ENCODE measurements at regions not wholly inside any gene's neighbourhood (a gene's known extent, or its start where the extent isn't known, plus 50 kb on each side); places are given as distances from the start of the nearest gene placed in this dataset.

DNA sequence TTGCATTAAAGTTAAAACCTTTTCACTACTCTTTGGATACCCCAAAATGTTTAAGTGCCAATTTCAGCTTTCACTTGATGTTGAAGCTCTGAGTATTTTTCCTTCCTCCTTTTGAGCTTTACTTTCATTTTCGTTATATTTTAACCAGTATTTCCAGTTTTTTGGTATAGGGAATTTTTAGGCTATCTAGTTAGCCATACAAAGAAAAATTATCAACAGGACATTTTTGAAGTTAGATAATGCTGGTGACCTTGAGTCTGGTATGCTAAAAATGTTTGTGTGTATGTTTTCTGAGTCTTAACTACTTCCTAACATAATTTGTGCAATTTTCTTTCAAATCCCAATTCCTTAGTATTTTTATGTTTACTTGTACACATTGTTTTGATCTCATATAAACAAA lies 284.8 kb downstream of the OTOL1 start:
- Histone ChIP-seq H3K9ac (ENCODE audit: low read length) (no peak overlapping the region), H3K4me3 (replicated peaks in 1 of 2; ENCODE audit: low read depth in 1 of 2, low read length in 2 of 2) (no peak overlapping the region), H3K9me3 (ENCODE audit: control insufficient read depth in 1 of 2, insufficient read depth in 1 of 2, low read depth in 1 of 2, low read length in 2 of 2) (no peaks in the 10 kb centered on the region), H3K27me3 (ENCODE audit: insufficient read depth, low read length) (no peaks in the 10 kb centered on the region), H3K9me2 (ENCODE audit: insufficient read depth) (no peaks in the 10 kb centered on the region), H4K20me1 (ENCODE audit: insufficient read depth) (no peaks in the 10 kb centered on the region), H3K79me2 (ENCODE audit: insufficient read depth, low read length) (no peaks in the 10 kb centered on the region), H3K27ac (ENCODE audit: low read depth, low read length) (no peak overlapping the region), H3K4me1 (ENCODE audit: control insufficient read depth in 1 of 2, insufficient read depth in 2 of 2, low read length in 2 of 2) (no peaks in the 10 kb centered on the region), H3K36me3 (ENCODE audit: control insufficient read depth in 1 of 2, insufficient read depth in 2 of 2, low read length in 2 of 2) (no peaks in the 10 kb centered on the region), H3K4me2 (ENCODE audit: low read length) (no peak overlapping the region), H2AFZ (ENCODE audit: low read depth, low read length, poor library complexity, severe bottlenecking) (no peak overlapping the region)
- DNase-seq (ENCODE audit: low read depth, low spot score) (no peak), ATAC-seq (no peak)
- intact Hi-C loops (cut with micrococcal nuclease): no loop called here
- BruUV-seq (replicated peaks): no TSS peak
- TF ChIP-seq EZH2phosphoT487 (IDR thresholded peaks at IDR 0.05; ENCODE audit: borderline replicate concordance): no peak
- RAD21 ChIA-PET (ENCODE audit: low non-redundant PET in 1 of 2, low total read pairs in 2 of 2, uncharacterized antibody in 2 of 2, unreplicated experiment in 2 of 2): no interaction called here
- POLR2A ChIA-PET: no interaction called here
- CTCF ChIA-PET: no interaction called here

DNA sequence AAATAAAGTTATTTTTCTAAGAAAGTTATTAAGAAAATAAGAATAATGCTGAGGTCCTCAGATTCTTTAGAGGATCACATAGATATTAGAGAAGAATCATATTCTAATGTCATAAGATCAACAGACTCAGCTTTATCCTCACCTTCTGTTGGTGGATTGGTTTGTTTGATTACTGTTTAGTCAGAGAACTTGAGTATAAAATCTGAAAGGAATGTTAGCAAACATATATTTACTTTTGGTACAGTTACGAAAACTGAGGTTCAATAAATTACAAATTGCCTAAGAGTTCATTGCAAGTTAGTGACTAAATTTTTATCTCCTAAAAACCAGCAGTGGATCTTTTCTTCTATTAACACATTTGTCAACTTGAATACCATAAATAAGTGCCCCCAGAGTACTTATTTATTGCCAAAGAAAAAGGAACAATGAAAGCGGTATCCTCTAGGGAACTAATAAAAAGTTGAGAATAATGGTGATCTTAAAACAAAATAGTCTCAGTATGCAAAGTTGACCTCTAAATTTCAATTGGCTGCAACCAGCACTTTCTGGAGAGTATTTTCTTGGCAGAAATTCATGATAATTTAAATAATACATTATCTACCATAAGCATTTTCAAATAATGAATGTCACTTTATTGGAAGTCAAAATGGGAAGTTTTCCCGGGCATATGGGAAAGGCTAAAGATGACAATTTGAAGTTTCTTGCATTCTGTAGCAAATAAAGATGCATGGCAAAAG lies 296.8 kb downstream of the OTOL1 start:
- H3K79me2 ChIP-seq (ENCODE audit: insufficient read depth, low read length): no peaks in the 10 kb centered on the region
- no peak overlapping the region for H3K4me3 ChIP-seq (replicated peaks in 1 of 2; ENCODE audit: low read depth in 1 of 2, low read length in 2 of 2)
- intact Hi-C loops (cut with micrococcal nuclease): no loop called here
- H3K9me2 ChIP-seq (ENCODE audit: insufficient read depth): no peaks in the 10 kb centered on the region
- no peak overlapping the region for H3K9ac ChIP-seq (ENCODE audit: low read length)
- ChIA-PET RAD21 (ENCODE audit: low non-redundant PET in 1 of 2, low total read pairs in 2 of 2, uncharacterized antibody in 2 of 2, unreplicated experiment in 2 of 2) (no interaction called here), CTCF (no interaction called here), POLR2A (no interaction called here)
- ATAC-seq: no peak
- TF ChIP-seq ZFX (IDR thresholded peaks at IDR 0.05): no peak
- TF ChIP-seq, protein P1, sequence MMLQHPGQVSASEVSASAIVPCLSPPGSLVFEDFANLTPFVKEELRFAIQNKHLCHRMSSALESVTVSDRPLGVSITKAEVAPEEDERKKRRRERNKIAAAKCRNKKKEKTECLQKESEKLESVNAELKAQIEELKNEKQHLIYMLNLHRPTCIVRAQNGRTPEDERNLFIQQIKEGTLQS (IDR thresholded peaks at IDR 0.05): no peak
- TF ChIP-seq SP1 (IDR thresholded peaks at IDR 0.05; ENCODE audit: low read depth): no peak
- TF ChIP-seq POLR2AphosphoS5 (IDR thresholded peaks at IDR 0.05; ENCODE audit: low read depth, low read length): no peak
- no peak for TF ChIP-seq FOSL1 (IDR thresholded peaks at IDR 0.05; ENCODE audit: low read depth)
- TF ChIP-seq EGR1 (IDR thresholded peaks at IDR 0.05; ENCODE audit: low read depth): no peak
- no peak for TF ChIP-seq ELF1 (IDR thresholded peaks at IDR 0.05; ENCODE audit: borderline replicate concordance, low read depth)
- TF ChIP-seq, protein P2, sequence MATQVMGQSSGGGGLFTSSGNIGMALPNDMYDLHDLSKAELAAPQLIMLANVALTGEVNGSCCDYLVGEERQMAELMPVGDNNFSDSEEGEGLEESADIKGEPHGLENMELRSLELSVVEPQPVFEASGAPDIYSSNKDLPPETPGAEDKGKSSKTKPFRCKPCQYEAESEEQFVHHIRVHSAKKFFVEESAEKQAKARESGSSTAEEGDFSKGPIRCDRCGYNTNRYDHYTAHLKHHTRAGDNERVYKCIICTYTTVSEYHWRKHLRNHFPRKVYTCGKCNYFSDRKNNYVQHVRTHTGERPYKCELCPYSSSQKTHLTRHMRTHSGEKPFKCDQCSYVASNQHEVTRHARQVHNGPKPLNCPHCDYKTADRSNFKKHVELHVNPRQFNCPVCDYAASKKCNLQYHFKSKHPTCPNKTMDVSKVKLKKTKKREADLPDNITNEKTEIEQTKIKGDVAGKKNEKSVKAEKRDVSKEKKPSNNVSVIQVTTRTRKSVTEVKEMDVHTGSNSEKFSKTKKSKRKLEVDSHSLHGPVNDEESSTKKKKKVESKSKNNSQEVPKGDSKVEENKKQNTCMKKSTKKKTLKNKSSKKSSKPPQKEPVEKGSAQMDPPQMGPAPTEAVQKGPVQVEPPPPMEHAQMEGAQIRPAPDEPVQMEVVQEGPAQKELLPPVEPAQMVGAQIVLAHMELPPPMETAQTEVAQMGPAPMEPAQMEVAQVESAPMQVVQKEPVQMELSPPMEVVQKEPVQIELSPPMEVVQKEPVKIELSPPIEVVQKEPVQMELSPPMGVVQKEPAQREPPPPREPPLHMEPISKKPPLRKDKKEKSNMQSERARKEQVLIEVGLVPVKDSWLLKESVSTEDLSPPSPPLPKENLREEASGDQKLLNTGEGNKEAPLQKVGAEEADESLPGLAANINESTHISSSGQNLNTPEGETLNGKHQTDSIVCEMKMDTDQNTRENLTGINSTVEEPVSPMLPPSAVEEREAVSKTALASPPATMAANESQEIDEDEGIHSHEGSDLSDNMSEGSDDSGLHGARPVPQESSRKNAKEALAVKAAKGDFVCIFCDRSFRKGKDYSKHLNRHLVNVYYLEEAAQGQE (IDR thresholded peaks at IDR 0.05; ENCODE audit: low read depth): no peak
- no peak for TF ChIP-seq ZNF274 (IDR thresholded peaks at IDR 0.05; ENCODE audit: low read depth, low read length)
- TF ChIP-seq, protein P3, sequence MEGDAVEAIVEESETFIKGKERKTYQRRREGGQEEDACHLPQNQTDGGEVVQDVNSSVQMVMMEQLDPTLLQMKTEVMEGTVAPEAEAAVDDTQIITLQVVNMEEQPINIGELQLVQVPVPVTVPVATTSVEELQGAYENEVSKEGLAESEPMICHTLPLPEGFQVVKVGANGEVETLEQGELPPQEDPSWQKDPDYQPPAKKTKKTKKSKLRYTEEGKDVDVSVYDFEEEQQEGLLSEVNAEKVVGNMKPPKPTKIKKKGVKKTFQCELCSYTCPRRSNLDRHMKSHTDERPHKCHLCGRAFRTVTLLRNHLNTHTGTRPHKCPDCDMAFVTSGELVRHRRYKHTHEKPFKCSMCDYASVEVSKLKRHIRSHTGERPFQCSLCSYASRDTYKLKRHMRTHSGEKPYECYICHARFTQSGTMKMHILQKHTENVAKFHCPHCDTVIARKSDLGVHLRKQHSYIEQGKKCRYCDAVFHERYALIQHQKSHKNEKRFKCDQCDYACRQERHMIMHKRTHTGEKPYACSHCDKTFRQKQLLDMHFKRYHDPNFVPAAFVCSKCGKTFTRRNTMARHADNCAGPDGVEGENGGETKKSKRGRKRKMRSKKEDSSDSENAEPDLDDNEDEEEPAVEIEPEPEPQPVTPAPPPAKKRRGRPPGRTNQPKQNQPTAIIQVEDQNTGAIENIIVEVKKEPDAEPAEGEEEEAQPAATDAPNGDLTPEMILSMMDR (IDR thresholded peaks at IDR 0.05 in 2 of 3, conservative IDR thresholded peaks at IDR 0.05 in 1 of 3; ENCODE audit: borderline replicate concordance in 1 of 3, insufficient read depth in 1 of 3, low read depth in 2 of 3, low read length in 2 of 3): no peak
- TF ChIP-seq JUND (IDR thresholded peaks at IDR 0.05): no peak
- TF ChIP-seq TCF7L2 (IDR thresholded peaks at IDR 0.05; ENCODE audit: borderline replicate concordance, extremely low read depth, insufficient read depth, insufficient read length): no peak
- no peaks in the 10 kb centered on the region for H3K36me3 ChIP-seq (ENCODE audit: control insufficient read depth in 1 of 2, insufficient read depth in 2 of 2, low read length in 2 of 2)
- H3K27me3 ChIP-seq (ENCODE audit: insufficient read depth, low read length): no peaks in the 10 kb centered on the region
- no peak overlapping the region for H3K27ac ChIP-seq (ENCODE audit: low read depth, low read length)
- H4K20me1 ChIP-seq (ENCODE audit: insufficient read depth): no peaks in the 10 kb centered on the region
- H3K9me3 ChIP-seq (ENCODE audit: control insufficient read depth in 1 of 2, insufficient read depth in 1 of 2, low read depth in 1 of 2, low read length in 2 of 2): no peaks in the 10 kb centered on the region
- H3K4me2 ChIP-seq (ENCODE audit: low read length): no peak overlapping the region
- H3K4me1 ChIP-seq (ENCODE audit: control insufficient read depth in 1 of 2, insufficient read depth in 2 of 2, low read length in 2 of 2): no peaks in the 10 kb centered on the region
- no peak for DNase-seq (ENCODE audit: low read depth, low spot score)
- no TSS peak for BruUV-seq (replicated peaks)
- no peak overlapping the region for H2AFZ ChIP-seq (ENCODE audit: low read depth, low read length, poor library complexity, severe bottlenecking)

Data from HCT116 (cell line).